ENCODE measurements at regions not wholly inside any gene's neighbourhood (a gene's known extent, or its start where the extent isn't known, plus 50 kb on each side); places are given as distances from the start of the nearest gene placed in this dataset.
"Not testable (repeated sequence)": the region's sequence is repeated elsewhere in the genome, so short reads cannot be mapped to it uniquely, and the experiment has no call there.

- no peak for DNase-seq
Observed at GRCh38 chr21:32088471-32088870, 190.4 kb downstream of the MIS18A start.

GRCh38 chr21:32087447-32087846 is 191.4 kb downstream of the MIS18A start:
- DNase-seq: no peak

DNA sequence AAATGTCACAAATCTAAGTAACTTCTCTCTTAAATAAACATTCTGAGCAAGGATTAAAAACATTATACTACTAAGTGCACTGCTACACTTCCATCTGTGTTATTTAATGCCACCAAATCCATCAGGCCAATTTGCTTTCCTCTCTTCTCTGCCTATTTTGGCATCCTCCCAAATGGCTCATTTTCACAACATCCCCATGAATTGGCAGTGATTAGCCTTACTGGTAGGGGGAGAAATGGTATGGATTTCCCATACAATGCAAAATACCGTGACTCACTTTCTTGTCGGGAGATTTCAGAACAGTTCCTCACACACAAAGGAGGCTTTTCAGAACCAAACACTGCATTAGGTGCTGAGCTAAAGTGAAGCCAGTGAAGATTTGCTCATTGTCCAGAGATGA is 195.7 kb downstream of the MIS18A start:
- no peak for DNase-seq

- DNase-seq: no peak
Observed at GRCh38 chr21:32082466-32082865, 196.4 kb downstream of the MIS18A start.

- no peak for DNase-seq
Observed at GRCh38 chr21:32073593-32073992, 200.8 kb downstream of the HUNK start.

- DNase-seq: no peak
Observed at GRCh38 chr21:32073190-32073589, 200.4 kb downstream of the HUNK start.

- DNase-seq: not testable (repeated sequence)
Observed at GRCh38 chr21:32071620-32072019, 198.8 kb downstream of the HUNK start.

DNA sequence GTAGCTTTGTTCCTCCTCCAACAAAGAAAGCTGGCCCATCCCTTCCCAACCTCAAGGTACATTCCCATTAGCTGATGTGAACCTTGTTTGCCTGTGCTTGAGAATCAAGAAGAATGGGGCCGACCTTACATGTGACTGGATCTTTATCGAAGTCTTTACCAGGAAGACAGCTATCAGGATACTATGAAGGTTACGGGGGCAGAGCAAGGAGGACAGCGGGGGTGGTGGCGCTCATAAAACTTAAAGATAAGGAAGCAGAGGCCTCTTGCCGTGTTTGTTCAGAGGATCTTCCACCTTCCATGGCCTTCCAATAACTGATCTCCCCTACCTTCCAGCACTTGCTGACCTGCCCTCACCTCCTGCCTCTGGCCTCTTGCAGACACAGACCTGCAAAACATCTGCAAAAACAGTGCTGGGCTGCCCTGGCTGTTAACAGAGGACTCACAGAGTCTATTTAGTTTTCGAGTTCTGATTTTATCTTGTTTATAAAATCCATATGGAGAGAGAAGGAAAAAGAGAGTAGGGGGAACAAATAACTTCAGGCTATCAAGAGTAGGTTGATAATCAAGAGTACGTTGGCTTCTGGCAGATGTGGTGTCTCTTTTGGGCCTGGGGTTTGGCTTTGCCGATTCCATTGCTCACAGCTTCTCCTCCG is 198.0 kb downstream of the HUNK start:
- DNase-seq: no peak

DNA sequence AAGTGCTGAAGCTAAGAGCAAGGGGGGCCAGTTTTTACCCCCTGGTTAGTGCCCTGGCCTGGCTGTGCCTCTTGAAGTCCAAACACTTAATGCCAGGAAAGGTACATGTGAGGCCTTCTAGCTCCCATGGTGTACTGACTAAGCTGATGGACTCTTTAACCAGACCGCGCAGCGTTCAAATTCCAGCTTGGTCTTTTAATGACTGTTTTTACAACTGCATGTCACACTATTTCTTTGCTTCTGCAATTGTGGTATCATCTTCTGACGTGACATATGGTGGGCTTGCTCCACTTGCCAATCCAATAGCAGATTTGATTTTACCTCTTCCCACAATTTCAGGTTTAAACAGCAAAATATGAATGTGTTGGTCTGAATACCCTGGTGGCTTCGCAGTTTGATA is 197.3 kb downstream of the HUNK start:
- DNase-seq: no peak

DNA sequence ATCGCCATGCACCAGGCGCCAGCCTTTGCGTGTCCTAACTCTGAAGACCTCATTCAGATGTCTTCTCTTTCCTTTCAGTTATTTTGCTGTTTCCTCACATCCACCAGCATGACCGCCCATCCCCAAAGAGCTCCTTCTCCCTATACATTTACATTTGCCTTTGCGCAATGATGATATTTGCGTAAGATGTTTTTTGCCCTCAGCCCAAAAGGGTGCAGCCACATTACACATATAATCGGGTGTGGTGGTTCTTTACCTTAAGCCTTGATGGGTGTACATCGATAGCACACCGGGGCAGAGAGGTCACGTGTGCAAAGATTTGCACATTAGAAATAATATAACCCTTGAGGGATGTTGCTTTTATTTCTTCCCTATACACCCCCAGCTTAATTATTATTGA is 192.8 kb downstream of the HUNK start:
- no peak for DNase-seq

DNA sequence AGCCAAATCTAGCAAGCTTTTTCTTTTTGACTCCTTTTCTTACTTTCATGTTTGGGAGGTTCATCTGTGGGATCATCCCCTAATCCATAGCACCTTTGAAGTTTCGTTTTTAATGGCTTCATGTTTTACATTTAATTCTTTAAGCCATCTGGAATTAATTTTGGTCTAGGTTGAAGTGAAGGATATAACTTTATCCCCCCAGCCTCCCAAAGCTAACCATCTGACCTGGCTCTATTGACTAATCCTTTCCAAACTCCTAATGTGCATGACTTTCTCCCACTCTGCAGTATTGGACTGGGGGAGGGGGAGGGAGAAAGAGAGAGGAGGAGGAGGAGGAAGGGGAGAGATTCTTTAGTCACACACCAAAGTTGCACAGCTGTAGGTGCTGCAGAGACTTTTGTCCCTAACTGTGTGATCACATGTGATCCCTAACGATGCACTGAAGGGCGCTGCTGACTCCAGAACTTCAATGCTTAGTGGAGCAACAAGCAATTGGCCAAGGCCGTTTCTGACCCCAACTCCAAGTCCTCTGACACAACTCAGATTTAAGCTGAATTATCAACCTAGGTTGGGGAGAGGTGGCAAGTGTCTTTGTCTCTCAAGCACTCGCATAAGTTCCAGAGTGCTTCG is 191.6 kb downstream of the HUNK start:
- DNase-seq: no peak

DNA sequence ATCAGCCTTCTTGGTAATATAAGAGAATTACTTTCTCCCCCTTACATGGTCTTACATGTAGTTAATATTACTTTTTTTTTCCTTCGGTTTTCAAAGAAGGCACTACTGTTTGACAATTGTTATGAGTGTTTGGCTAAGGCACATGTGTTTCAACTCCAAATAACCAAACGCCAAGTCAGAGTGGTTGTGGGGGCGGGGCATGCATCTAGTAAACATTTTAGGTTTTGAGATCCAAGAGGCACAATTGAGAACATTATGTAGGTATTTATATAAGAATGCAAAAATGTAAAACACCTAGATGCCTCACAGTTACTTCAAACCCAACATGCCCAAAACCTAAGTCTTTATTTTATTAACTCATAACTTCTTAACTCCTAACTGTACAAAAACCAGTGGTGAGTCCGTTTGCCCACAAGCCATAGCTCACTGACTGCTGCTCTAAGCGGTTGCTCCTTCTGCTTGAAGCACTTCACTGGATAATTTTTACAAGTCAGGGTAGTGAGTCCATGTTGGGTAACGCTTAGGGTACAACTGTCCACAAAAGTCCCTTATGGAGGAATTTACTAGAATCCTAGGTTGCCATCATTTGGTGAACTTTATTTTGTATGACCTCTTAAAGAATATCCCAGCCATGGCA is 189.9 kb downstream of the HUNK start:
- DNase-seq: no peak

DNA sequence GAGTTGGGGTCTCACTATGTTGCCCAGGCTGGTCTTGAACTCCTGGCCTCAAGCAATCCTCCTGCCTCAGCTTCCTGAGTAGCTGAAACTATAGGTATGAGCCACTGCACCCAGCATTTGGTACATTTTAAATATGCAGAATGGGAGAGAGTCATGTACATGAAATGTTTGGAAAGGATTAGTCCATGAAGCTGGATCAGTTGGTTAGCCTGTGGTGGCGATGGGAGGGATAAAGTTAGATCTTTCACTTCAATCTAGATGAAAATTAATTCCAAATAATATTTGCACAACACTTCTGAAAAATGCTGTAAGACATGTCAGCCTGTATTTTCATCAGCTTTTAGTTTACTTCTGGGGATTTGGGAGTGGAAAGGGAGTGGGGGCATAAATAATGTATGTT is 188.9 kb downstream of the HUNK start:
- DNase-seq: no peak

DNA sequence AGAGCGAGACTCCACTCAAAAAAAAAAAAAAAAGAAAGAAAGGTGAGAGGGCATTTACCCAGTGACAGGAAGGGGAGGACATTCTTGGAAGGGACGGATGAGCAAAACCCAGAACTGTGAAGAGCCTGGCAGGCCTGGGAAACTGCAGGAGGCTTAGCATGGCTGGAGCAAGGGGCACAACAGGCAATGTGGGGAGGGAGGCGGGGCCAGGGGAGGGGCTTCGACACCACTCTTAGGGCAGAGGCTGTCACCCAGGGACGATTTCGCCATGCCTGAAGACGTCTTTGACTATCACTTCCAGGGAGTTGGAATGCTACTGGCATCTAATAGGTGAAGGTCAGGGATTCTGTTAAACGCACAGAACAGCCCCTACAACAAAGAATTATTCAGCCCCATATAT is 184.0 kb downstream of the HUNK start:
- DNase-seq: no peak

DNA sequence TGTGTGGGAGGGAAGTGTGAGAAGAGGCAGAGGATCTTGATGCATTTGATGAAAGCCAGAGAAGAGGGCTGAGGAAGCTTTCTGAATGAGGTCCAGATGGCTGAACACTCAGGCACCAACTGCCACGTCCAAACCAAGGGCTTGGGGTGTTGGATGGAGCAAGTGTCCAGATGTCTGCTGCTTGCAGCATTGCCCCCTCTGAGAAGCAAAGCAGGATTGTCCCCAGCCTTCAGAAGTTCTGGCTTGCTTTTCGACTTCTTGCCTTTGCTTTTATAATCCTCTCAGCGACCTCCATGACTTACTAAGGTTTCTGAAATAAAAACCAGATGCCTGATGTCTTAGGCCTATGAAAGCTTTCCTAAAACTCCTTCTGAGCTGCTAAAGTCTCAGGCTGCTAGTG is 182.5 kb downstream of the HUNK start:
- DNase-seq: no peak

Data from right forelimb (tissue), 1 donor.